ENCODE measurements at regions not wholly inside any gene's neighbourhood (a gene's known extent, or its start where the extent isn't known, plus 50 kb on each side); places are given as distances from the start of the nearest gene placed in this dataset.

DNA sequence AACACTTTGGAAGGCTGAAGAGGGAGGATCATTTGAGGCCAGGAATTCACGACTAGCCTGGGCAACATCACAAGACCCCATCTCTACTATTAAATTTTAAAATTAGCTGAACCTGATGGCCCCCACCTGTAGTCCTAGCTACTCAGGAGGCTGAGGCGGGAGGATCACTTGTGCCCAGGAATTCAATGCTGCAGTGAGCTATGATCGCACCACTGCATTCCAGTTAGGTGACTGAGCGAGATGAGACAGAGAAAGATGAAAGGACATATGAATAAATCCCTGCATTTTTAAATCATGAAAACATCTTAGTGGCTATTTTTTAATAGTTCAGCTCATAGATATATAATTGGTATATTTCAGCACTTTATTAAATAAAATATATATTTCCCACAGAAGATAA is 93.8 kb downstream of the GPR63 start:
- no peak for ATAC-seq (ENCODE audit: insufficient read depth, low read depth)
- DNase-seq = no peak
- Histone ChIP-seq H3K27me3 (ENCODE audit: insufficient read depth, low read length, poor library complexity) (no peaks in the 10 kb centered on the region), H3K4me2 (ENCODE audit: insufficient read depth, low read length) (no peak overlapping the region), H3K9me3 (ENCODE audit: insufficient read depth, low read length, severe bottlenecking) (no peaks in the 10 kb centered on the region), H3K4me3 (ENCODE audit: low read depth in 1 of 2, low read length in 2 of 2) (no peak overlapping the region), H4K20me1 (ENCODE audit: insufficient read depth, low read length) (no peaks in the 10 kb centered on the region), H3K9ac (ENCODE audit: low read depth, low read length) (no peak overlapping the region), H3K36me3 (ENCODE audit: insufficient read depth, low read length) (no peaks in the 10 kb centered on the region), H3K79me2 (ENCODE audit: insufficient read depth, low read length) (no peaks in the 10 kb centered on the region), H2AFZ (ENCODE audit: low read depth, low read length) (no peak overlapping the region), H3K4me1 (ENCODE audit: insufficient read depth, low read length) (no peaks in the 10 kb centered on the region), H3K27ac (ENCODE audit: low read length) (no peak overlapping the region)
- TF ChIP-seq CTCF (IDR thresholded peaks at IDR 0.05; ENCODE audit: borderline replicate concordance, extremely low read depth, low read length, poor library complexity, severe bottlenecking) (no peak), EZH2 (IDR thresholded peaks at IDR 0.05; ENCODE audit: borderline replicate concordance, low read depth, low read length, severe bottlenecking) (no peak)

GRCh38 chr6:96742702-96743101 is 94.6 kb downstream of the GPR63 start:
- Histone ChIP-seq H3K36me3 (ENCODE audit: insufficient read depth, low read length) (no peaks in the 10 kb centered on the region), H3K9ac (ENCODE audit: low read depth, low read length) (no peak overlapping the region), H3K27ac (ENCODE audit: low read length) (no peak overlapping the region), H3K27me3 (ENCODE audit: insufficient read depth, low read length, poor library complexity) (no peaks in the 10 kb centered on the region), H3K79me2 (ENCODE audit: insufficient read depth, low read length) (no peaks in the 10 kb centered on the region), H2AFZ (ENCODE audit: low read depth, low read length) (no peak overlapping the region), H4K20me1 (ENCODE audit: insufficient read depth, low read length) (no peaks in the 10 kb centered on the region), H3K4me1 (ENCODE audit: insufficient read depth, low read length) (no peaks in the 10 kb centered on the region), H3K4me2 (ENCODE audit: insufficient read depth, low read length) (no peak overlapping the region), H3K9me3 (ENCODE audit: insufficient read depth, low read length, severe bottlenecking) (no peaks in the 10 kb centered on the region), H3K4me3 (ENCODE audit: low read depth in 1 of 2, low read length in 2 of 2) (no peak overlapping the region)
- ATAC-seq (ENCODE audit: insufficient read depth, low read depth) = no peak
- TF ChIP-seq CTCF (IDR thresholded peaks at IDR 0.05; ENCODE audit: borderline replicate concordance, extremely low read depth, low read length, poor library complexity, severe bottlenecking) (no peak), EZH2 (IDR thresholded peaks at IDR 0.05; ENCODE audit: borderline replicate concordance, low read depth, low read length, severe bottlenecking) (no peak)
- DNase-seq = no peak

- H4K20me1 ChIP-seq (ENCODE audit: insufficient read depth, low read length) = no peaks in the 10 kb centered on the region
- no peak overlapping the region for H3K4me3 ChIP-seq (ENCODE audit: low read depth in 1 of 2, low read length in 2 of 2)
- no peak for DNase-seq
- no peaks in the 10 kb centered on the region for H3K27me3 ChIP-seq (ENCODE audit: insufficient read depth, low read length, poor library complexity)
- H3K79me2 ChIP-seq (ENCODE audit: insufficient read depth, low read length) = no peaks in the 10 kb centered on the region
- no peaks in the 10 kb centered on the region for H3K36me3 ChIP-seq (ENCODE audit: insufficient read depth, low read length)
- no peaks in the 10 kb centered on the region for H3K4me1 ChIP-seq (ENCODE audit: insufficient read depth, low read length)
- no peak overlapping the region for H3K4me2 ChIP-seq (ENCODE audit: insufficient read depth, low read length)
- no peak overlapping the region for H3K27ac ChIP-seq (ENCODE audit: low read length)
- TF ChIP-seq EZH2 (IDR thresholded peaks at IDR 0.05; ENCODE audit: borderline replicate concordance, low read depth, low read length, severe bottlenecking) = no peak
- H3K9ac ChIP-seq (ENCODE audit: low read depth, low read length) = no peak overlapping the region
- ATAC-seq (ENCODE audit: insufficient read depth, low read depth) = no peak
- H3K9me3 ChIP-seq (ENCODE audit: insufficient read depth, low read length, severe bottlenecking) = no peaks in the 10 kb centered on the region
- no peak overlapping the region for H2AFZ ChIP-seq (ENCODE audit: low read depth, low read length)
These were observed 101.9 kb downstream of the GPR63 start for GRCh38 chr6:96735332-96735731.

DNA sequence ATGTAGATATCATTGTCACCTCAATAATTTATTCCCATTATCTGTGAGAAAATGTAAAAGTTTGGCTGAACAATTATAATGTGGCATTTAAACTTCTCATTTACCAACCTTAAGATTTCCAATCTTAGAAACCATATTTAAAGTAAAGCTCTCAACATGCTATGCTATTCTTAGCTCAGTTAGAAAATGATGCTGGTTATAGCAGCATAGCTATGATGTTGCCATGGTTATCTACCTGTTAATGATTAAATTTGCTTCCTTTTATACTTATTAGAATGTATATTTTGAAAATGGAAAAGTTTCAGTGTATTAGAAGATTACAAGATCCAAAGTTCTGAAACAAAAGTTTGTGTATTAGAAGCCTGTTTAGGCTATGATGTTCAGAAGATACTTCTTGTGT is 110.1 kb downstream of the GPR63 start:
- Histone ChIP-seq H3K79me2 (ENCODE audit: insufficient read depth, low read length) (no peaks in the 10 kb centered on the region), H4K20me1 (ENCODE audit: insufficient read depth, low read length) (no peaks in the 10 kb centered on the region), H3K4me3 (ENCODE audit: low read depth in 1 of 2, low read length in 2 of 2) (no peak overlapping the region), H3K4me2 (ENCODE audit: insufficient read depth, low read length) (no peak overlapping the region), H3K9me3 (ENCODE audit: insufficient read depth, low read length, severe bottlenecking) (no peaks in the 10 kb centered on the region), H3K36me3 (ENCODE audit: insufficient read depth, low read length) (no peaks in the 10 kb centered on the region), H3K27ac (ENCODE audit: low read length) (no peak overlapping the region), H3K27me3 (ENCODE audit: insufficient read depth, low read length, poor library complexity) (no peaks in the 10 kb centered on the region), H3K9ac (ENCODE audit: low read depth, low read length) (no peak overlapping the region), H3K4me1 (ENCODE audit: insufficient read depth, low read length) (no peaks in the 10 kb centered on the region), H2AFZ (ENCODE audit: low read depth, low read length) (no peak overlapping the region)
- TF ChIP-seq CTCF (IDR thresholded peaks at IDR 0.05; ENCODE audit: borderline replicate concordance, extremely low read depth, low read length, poor library complexity, severe bottlenecking) (no peak), EZH2 (IDR thresholded peaks at IDR 0.05; ENCODE audit: borderline replicate concordance, low read depth, low read length, severe bottlenecking) (no peak)
- no peak for ATAC-seq (ENCODE audit: insufficient read depth, low read depth)
- no peak for DNase-seq

Data from DND-41 (cell line).